IMR-90 (cell line): ENCODE measurements at regions not wholly inside any gene's neighbourhood (a gene's known extent, or its start where the extent isn't known, plus 50 kb on each side); places are given as distances from the start of the nearest gene placed in this dataset.

ENCODE experiments used
- ATAC-seq: fragments of 200-7000 bp; cut with Tn5 transposase; 2 replicates; pipeline ENCODE4 v1.9.1; 2020; ENCODE audit warnings: low read depth, mild to moderate bottlenecking, moderate library complexity
- BruUV-seq: library from RNA; stranded (reverse); fragments of 400-500 nt; replicated peaks from 2 replicates; lab custom pipeline; 2021; lab: Mats Ljungman, UMichigan
- CTCF ChIA-PET: fragments of 300-600 bp; formaldehyde crosslinking; extraction: SDS; loops from one replicate; lab custom pipeline; 2021; ENCODE audit warnings: antibody characterized with exemption; lab: Yijun Ruan, JAX
- POLR2A ChIA-PET: fragments of 300-600 bp; sonication (Branson Sonifier 250); formaldehyde crosslinking; loops from one replicate; lab custom pipeline; 2022; ENCODE audit warnings: antibody characterized with exemption; ENCODE audit not compliant: unreplicated experiment; lab: Charles Lee
- DNase-seq: peaks from one replicate; pipeline ENCODE4 v3.0.0; 2013
- H2AFZ ChIP-seq: replicated peaks from 2 replicates; pipeline ENCODE3; 2013; ENCODE audit warnings: low read length, mild to moderate bottlenecking; ENCODE audit not compliant: poor library complexity
- H2AK5ac ChIP-seq: 2 replicates; pipeline ENCODE4 v1.6.1; 2013; ENCODE audit warnings: low read depth, low read length, inconsistent platforms
- H2AK9ac ChIP-seq: replicated peaks from 2 replicates; pipeline ENCODE3; 2013; ENCODE audit warnings: mild to moderate bottlenecking, low read depth, low read length, moderate library complexity; ENCODE audit not compliant: poor library complexity
- H2BK120ac ChIP-seq: 2 replicates; pipeline ENCODE4 v1.6.1; 2013; ENCODE audit warnings: low read depth, low read length, inconsistent platforms
- H2BK15ac ChIP-seq: 3 replicates; pipeline ENCODE4 v1.6.1; 2013; ENCODE audit warnings: low read depth, low read length, inconsistent platforms
- H2BK20ac ChIP-seq: 2 replicates; pipeline ENCODE4 v1.6.1; 2013; ENCODE audit warnings: low read depth, mild to moderate bottlenecking, inconsistent platforms, low read length, moderate library complexity
- H2BK5ac ChIP-seq: 2 replicates; pipeline ENCODE4 v1.6.1; 2013; ENCODE audit warnings: mild to moderate bottlenecking, low read depth, low read length, inconsistent platforms; ENCODE audit not compliant: poor library complexity, severe bottlenecking
- H3K14ac ChIP-seq: replicated peaks from 2 replicates; pipeline ENCODE4 v1.6.1; 2013; ENCODE audit warnings: low read depth, low read length, inconsistent platforms
- H3K18ac ChIP-seq: 2 replicates; pipeline ENCODE4 v1.6.1; 2013; ENCODE audit warnings: low read depth, low read length, control low read depth
- H3K23ac ChIP-seq: 2 replicates; pipeline ENCODE4 v1.6.1; 2013; ENCODE audit warnings: low read depth, low read length, inconsistent platforms
- H3K27ac ChIP-seq: 2 replicates; pipeline ENCODE4 v1.5.1; 2013; ENCODE audit warnings: mild to moderate bottlenecking, control low read depth, low read length; ENCODE audit not compliant: insufficient read depth
- H3K27me3 ChIP-seq: 2 replicates; pipeline ENCODE4 v1.6.1; 2013; ENCODE audit warnings: low read length; ENCODE audit not compliant: control insufficient read depth, insufficient read depth
- H3K36me3 ChIP-seq: 2 replicates; pipeline ENCODE4 v1.6.1; 2013; ENCODE audit warnings: low read length, mixed read lengths; ENCODE audit not compliant: control insufficient read depth, insufficient read depth
- H3K4ac ChIP-seq: 2 replicates; pipeline ENCODE4 v1.6.1; 2013; ENCODE audit warnings: low read depth, low read length, inconsistent platforms
- H3K4me1 ChIP-seq: 2 replicates; pipeline ENCODE4 v1.6.1; 2013; ENCODE audit warnings: low read length, mixed read lengths; ENCODE audit not compliant: control insufficient read depth, insufficient read depth
- H3K4me2 ChIP-seq: 2 replicates; pipeline ENCODE4 v1.6.1; 2013; ENCODE audit warnings: low read depth, mild to moderate bottlenecking, control low read depth, low read length, moderate library complexity
- H3K4me3 ChIP-seq: 2 replicates; pipeline ENCODE4 v1.5.1; 2013; ENCODE audit warnings: low read depth, mild to moderate bottlenecking, control low read depth, low read length, moderate library complexity; ENCODE audit not compliant: insufficient read depth
- H3K56ac ChIP-seq: 2 replicates; pipeline ENCODE4 v1.6.1; 2013; ENCODE audit warnings: low read length, inconsistent platforms; ENCODE audit not compliant: insufficient read depth; ENCODE audit errors: extremely low read depth
- H3K79me1 ChIP-seq, 2 experiments: 2 replicates each; pipeline ENCODE4 v1.6.1; 2013; ENCODE audit warnings: low read length in 2 of 2, inconsistent platforms in 1 of 2, low read depth in 1 of 2
- H3K9ac ChIP-seq: 2 replicates; pipeline ENCODE4 v1.6.1; 2013; ENCODE audit warnings: low read depth, low read length, control low read depth
- H3K9me1 ChIP-seq: 2 replicates; pipeline ENCODE4 v1.6.1; 2013; ENCODE audit warnings: low read length, inconsistent platforms; ENCODE audit not compliant: insufficient read depth
- H3K9me3 ChIP-seq: 2 replicates; pipeline ENCODE4 v1.6.1; 2013; ENCODE audit warnings: low read length; ENCODE audit not compliant: control insufficient read depth, insufficient read depth
- H4K20me1 ChIP-seq: 2 replicates; pipeline ENCODE4 v1.6.1; 2013; ENCODE audit warnings: low read length, inconsistent platforms; ENCODE audit not compliant: insufficient read depth
- H4K5ac ChIP-seq: 2 replicates; pipeline ENCODE4 v1.6.1; 2013; ENCODE audit warnings: mild to moderate bottlenecking, low read depth, low read length, control low read depth
- H4K8ac ChIP-seq, 2 experiments: 2 replicates each; pipeline ENCODE4 v1.6.1; 2013; ENCODE audit warnings: low read depth in 2 of 2, low read length in 2 of 2, control low read depth in 1 of 2, inconsistent platforms in 1 of 2
- H4K91ac ChIP-seq: 2 replicates; pipeline ENCODE4 v1.6.1; 2013; ENCODE audit warnings: low read depth, low read length, inconsistent platforms; ENCODE audit not compliant: insufficient read depth
- BHLHE40 ChIP-seq: fragments of 150-350 bp; IDR thresholded peaks from 2 replicates; pipeline ENCODE4 v1.6.1; 2016; ENCODE audit warnings: mild to moderate bottlenecking, low read depth, low read length
- CEBPB ChIP-seq: IDR thresholded peaks from 2 replicates; pipeline ENCODE4 v1.6.1; 2012; ENCODE audit warnings: low read depth, low read length, improper control_type of control experiment
- CHD1 ChIP-seq: IDR thresholded peaks from 2 replicates; pipeline ENCODE4 v1.6.1; 2012; ENCODE audit warnings: low read depth, low read length, improper control_type of control experiment
- FOS ChIP-seq: fragments of 150-350 bp; IDR thresholded peaks from 2 replicates; pipeline ENCODE4 v1.6.1; 2016; ENCODE audit warnings: low read depth, low read length
- MAFK ChIP-seq: IDR thresholded peaks from 2 replicates; pipeline ENCODE4 v1.6.1; 2012; ENCODE audit warnings: low read depth, low read length, improper control_type of control experiment
- MAZ ChIP-seq: IDR thresholded peaks from 2 replicates; pipeline ENCODE4 v1.6.1; 2012; ENCODE audit warnings: low read depth, mild to moderate bottlenecking, low read length, improper control_type of control experiment, moderate library complexity, borderline replicate concordance
- MXI1 ChIP-seq: IDR thresholded peaks from 2 replicates; pipeline ENCODE4 v1.6.1; 2012; ENCODE audit warnings: low read depth, mild to moderate bottlenecking, low read length, moderate library complexity, borderline replicate concordance
- NFE2L2 ChIP-seq: fragments of 150-350 bp; IDR thresholded peaks from 2 replicates; pipeline ENCODE4 v1.6.1; 2016; ENCODE audit warnings: low read depth, mild to moderate bottlenecking, low read length
- POLR2A ChIP-seq: IDR thresholded peaks from 2 replicates; pipeline ENCODE4 v1.6.1; 2012; ENCODE audit warnings: mild to moderate bottlenecking, low read depth, low read length
- RAD21 ChIP-seq: IDR thresholded peaks from 2 replicates; pipeline ENCODE4 v1.6.1; 2012; ENCODE audit warnings: low read length, improper control_type of control experiment
- RCOR1 ChIP-seq: IDR thresholded peaks from 2 replicates; pipeline ENCODE4 v1.6.1; 2012; ENCODE audit warnings: mild to moderate bottlenecking, low read length, improper control_type of control experiment; ENCODE audit not compliant: insufficient replicate concordance
- RFX5 ChIP-seq: IDR thresholded peaks from 2 replicates; pipeline ENCODE4 v1.8.0; 2012; ENCODE audit warnings: low read depth, mild to moderate bottlenecking, low read length, moderate library complexity
- WGBS, 2 experiments: methylation state at CpG; one replicate each; pipeline versions ENCODE4 v1.1.5 to v1.1.7; 2013; ENCODE audit warnings: missing lambda C conversion rate in 2 of 2; ENCODE audit not compliant: insufficient read length in 1 of 2; ENCODE audit errors: extremely low coverage in 2 of 2; 5-methylcytosine and 5-hydroxymethylcytosine counted together
- dilution Hi-C: fragments of 300-500 bp; cut with HindIII; formaldehyde crosslinking; loops from one replicate; pipeline ENCODE4 v1.14.3; 2018; ENCODE audit warnings: low sequenced_read_pairs; ENCODE audit not compliant: unreplicated experiment
- in situ Hi-C: fragments of 300-500 bp; cut with MboI; formaldehyde crosslinking; loops from 3 replicates; pipeline ENCODE4 v1.14.3; 2019; ENCODE audit warnings: low sequenced_read_pairs, inconsistent platforms, mixed read lengths
- intact Hi-C: fragments of 100-400 bp; cut with micrococcal nuclease; formaldehyde crosslinking; loops from 2 replicates; pipeline ENCODE4 v1.10.0; 2022
- TF ChIP-seq, protein P1 (sequence below): fragments of 150-350 bp; IDR thresholded peaks from 2 replicates; pipeline ENCODE4 v1.6.1; 2016; ENCODE audit warnings: low read depth, mild to moderate bottlenecking, low read length, moderate library complexity, borderline replicate concordance
- TF ChIP-seq, protein P2 (sequence below): conservative IDR thresholded peaks from 2 replicates; pipeline ENCODE4 v1.5.1; 2012; ENCODE audit warnings: mild to moderate bottlenecking, low read depth, low read length, improper control_type of control experiment
- TF ChIP-seq, protein P3 (sequence below): fragments of 150-350 bp; IDR thresholded peaks from 2 replicates; pipeline ENCODE4 v1.6.1; 2017; ENCODE audit warnings: mild to moderate bottlenecking, antibody characterized with exemption, low read length, low read depth

DNA sequence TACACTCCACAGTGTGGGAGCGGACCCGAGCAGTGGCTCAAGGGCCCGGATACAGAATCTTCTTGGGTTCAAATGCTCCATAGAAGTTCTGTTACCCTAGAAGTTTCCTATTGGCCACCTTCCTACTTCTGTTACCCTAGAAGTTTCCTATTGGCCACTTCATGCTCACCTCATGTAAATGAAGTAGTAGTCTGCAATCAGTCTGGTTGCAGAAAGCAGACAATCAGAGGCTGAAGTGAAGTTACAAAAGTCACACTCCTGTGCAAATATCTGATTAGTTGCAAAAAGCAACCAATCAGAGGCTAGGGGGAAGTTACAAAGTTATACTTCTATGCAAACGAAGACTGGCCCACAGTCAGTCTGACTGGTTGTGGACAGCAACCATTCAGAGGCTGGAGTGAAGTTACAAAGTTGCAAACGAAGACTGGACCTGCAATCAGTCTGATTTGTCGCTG is 77.8 kb upstream of the CPNE8 start:
- in situ Hi-C loops: no loop called here
- H3K27ac ChIP-seq: no peak overlapping the region
- H3K4me3 ChIP-seq: no peak overlapping the region

More for the DNA sequence above, 77.8 kb upstream of the CPNE8 start:
- H2AFZ ChIP-seq: no peak overlapping the region
- no TSS peak for BruUV-seq
- no peak overlapping the region for H3K23ac ChIP-seq
- no peak overlapping the region for H3K14ac ChIP-seq
- no peak overlapping the region for H2BK120ac ChIP-seq
- H4K8ac ChIP-seq: no peak overlapping the region
- H3K4me1 ChIP-seq: no peaks in the 10 kb centered on the region
- no peak overlapping the region for H2BK5ac ChIP-seq
- H3K4me2 ChIP-seq: no peak overlapping the region
- no peaks in the 10 kb centered on the region for H3K36me3 ChIP-seq
- no peak overlapping the region for H3K18ac ChIP-seq
- H2BK15ac ChIP-seq: no peak overlapping the region
- CTCF ChIA-PET: no interaction called here
- H2BK20ac ChIP-seq: no peak overlapping the region
- no peak overlapping the region for H4K5ac ChIP-seq
- no peaks in the 10 kb centered on the region for H3K9me1 ChIP-seq
- peaks cover 11% of the 10 kb centered on the region; the same call in 1 of the 2 replicates for H3K9me3 ChIP-seq
- POLR2A ChIA-PET: no interaction called here
- TF ChIP-seq CEBPB: no peak
- no peak for TF ChIP-seq RCOR1
- TF ChIP-seq, protein P1, sequence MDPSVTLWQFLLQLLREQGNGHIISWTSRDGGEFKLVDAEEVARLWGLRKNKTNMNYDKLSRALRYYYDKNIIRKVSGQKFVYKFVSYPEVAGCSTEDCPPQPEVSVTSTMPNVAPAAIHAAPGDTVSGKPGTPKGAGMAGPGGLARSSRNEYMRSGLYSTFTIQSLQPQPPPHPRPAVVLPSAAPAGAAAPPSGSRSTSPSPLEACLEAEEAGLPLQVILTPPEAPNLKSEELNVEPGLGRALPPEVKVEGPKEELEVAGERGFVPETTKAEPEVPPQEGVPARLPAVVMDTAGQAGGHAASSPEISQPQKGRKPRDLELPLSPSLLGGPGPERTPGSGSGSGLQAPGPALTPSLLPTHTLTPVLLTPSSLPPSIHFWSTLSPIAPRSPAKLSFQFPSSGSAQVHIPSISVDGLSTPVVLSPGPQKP: no peak
- TF ChIP-seq RAD21: no peak
- TF ChIP-seq MXI1: no peak
- TF ChIP-seq MAFK: no peak
- TF ChIP-seq, protein P2, sequence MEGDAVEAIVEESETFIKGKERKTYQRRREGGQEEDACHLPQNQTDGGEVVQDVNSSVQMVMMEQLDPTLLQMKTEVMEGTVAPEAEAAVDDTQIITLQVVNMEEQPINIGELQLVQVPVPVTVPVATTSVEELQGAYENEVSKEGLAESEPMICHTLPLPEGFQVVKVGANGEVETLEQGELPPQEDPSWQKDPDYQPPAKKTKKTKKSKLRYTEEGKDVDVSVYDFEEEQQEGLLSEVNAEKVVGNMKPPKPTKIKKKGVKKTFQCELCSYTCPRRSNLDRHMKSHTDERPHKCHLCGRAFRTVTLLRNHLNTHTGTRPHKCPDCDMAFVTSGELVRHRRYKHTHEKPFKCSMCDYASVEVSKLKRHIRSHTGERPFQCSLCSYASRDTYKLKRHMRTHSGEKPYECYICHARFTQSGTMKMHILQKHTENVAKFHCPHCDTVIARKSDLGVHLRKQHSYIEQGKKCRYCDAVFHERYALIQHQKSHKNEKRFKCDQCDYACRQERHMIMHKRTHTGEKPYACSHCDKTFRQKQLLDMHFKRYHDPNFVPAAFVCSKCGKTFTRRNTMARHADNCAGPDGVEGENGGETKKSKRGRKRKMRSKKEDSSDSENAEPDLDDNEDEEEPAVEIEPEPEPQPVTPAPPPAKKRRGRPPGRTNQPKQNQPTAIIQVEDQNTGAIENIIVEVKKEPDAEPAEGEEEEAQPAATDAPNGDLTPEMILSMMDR: no peak
- TF ChIP-seq RFX5: no peak
- no peak for TF ChIP-seq FOS
- TF ChIP-seq POLR2A: no peak
- no peak for TF ChIP-seq NFE2L2
- no peak for TF ChIP-seq MAZ
- TF ChIP-seq, protein P3, sequence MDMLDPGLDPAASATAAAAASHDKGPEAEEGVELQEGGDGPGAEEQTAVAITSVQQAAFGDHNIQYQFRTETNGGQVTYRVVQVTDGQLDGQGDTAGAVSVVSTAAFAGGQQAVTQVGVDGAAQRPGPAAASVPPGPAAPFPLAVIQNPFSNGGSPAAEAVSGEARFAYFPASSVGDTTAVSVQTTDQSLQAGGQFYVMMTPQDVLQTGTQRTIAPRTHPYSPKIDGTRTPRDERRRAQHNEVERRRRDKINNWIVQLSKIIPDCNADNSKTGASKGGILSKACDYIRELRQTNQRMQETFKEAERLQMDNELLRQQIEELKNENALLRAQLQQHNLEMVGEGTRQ: no peak
- no peak for TF ChIP-seq CHD1
- TF ChIP-seq BHLHE40: no peak
- no peak overlapping the region for H2AK9ac ChIP-seq
- 0% methylated on average over 1 of the region's 6 CpGs; no CpG with 5 or more reads in 1 of the 2 experiments for WGBS, 2 experiments
- intact Hi-C loops (no loop called here), dilution Hi-C loops (no loop called here)
- H3K4ac ChIP-seq: no peak overlapping the region
- H2AK5ac ChIP-seq: no peak overlapping the region
- ATAC-seq: no peak
- H3K56ac ChIP-seq: no peak overlapping the region
- no peaks in the 10 kb centered on the region for H4K20me1 ChIP-seq
- no peak overlapping the region for H3K9ac ChIP-seq
- no peaks in the 10 kb centered on the region for H3K79me1 ChIP-seq
- no peaks in the 10 kb centered on the region for H3K27me3 ChIP-seq
- H4K91ac ChIP-seq: no peak overlapping the region
- DNase-seq: no peak
